Activated naive CD8-positive, alpha-beta T cell treated with anti-CD3 and anti-CD28 coated beads, Interleukin-2, amount 50 U/mL, for 24 hours (primary cell): ENCODE measurements at regions not wholly inside any gene's neighbourhood (a gene's known extent, or its start where the extent isn't known, plus 50 kb on each side); places are given as distances from the start of the nearest gene placed in this dataset.

ENCODE experiments used
- ATAC-seq: fragments of 150-1000 bp; cut with Tn5 transposase; one replicate; pipeline ENCODE4 v1.10.0; 2021
- DNase-seq: peaks from one replicate; pipeline ENCODE4 v3.0.0; 2021
- H3K27ac Mint-ChIP-seq: one replicate; pipeline ENCODE4 v1.8.0; 2021; ENCODE audit warnings: mild to moderate bottlenecking, mixed read lengths
- H3K27me3 Mint-ChIP-seq: one replicate; pipeline ENCODE4 v1.8.0; 2021; ENCODE audit warnings: mixed read lengths
- H3K36me3 Mint-ChIP-seq: one replicate; pipeline ENCODE4 v1.8.0; 2021; ENCODE audit warnings: low read depth, mixed read lengths
- H3K4me1 Mint-ChIP-seq: one replicate; pipeline ENCODE4 v1.8.0; 2021; ENCODE audit warnings: mixed read lengths
- H3K4me3 Mint-ChIP-seq: one replicate; pipeline ENCODE4 v1.8.0; 2021; ENCODE audit warnings: mild to moderate bottlenecking, moderate library complexity, mixed read lengths
- H3K9me3 Mint-ChIP-seq: one replicate; pipeline ENCODE4 v1.8.0; 2021; ENCODE audit warnings: mixed read lengths

- no peaks in the 10 kb centered on the region for H3K27me3 Mint-ChIP-seq
- no peak for ATAC-seq
- no peak for DNase-seq
- H3K4me1 Mint-ChIP-seq: no peaks in the 10 kb centered on the region
- H3K27ac Mint-ChIP-seq: no peak overlapping the region
- no peak overlapping the region for H3K4me3 Mint-ChIP-seq
- peaks cover 4% of the 10 kb centered on the region for H3K9me3 Mint-ChIP-seq
- H3K36me3 Mint-ChIP-seq: no peaks in the 10 kb centered on the region
Observed at GRCh38 chr4:125365731-125366130, 51.0 kb downstream of the FAT4 start.

- DNase-seq (no peak), ATAC-seq (no peak)
- H3K36me3 Mint-ChIP-seq: no peaks in the 10 kb centered on the region
- H3K27ac Mint-ChIP-seq: no peak overlapping the region
- H3K9me3 Mint-ChIP-seq: no peaks in the 10 kb centered on the region
- no peaks in the 10 kb centered on the region for H3K4me1 Mint-ChIP-seq
- no peaks in the 10 kb centered on the region for H3K27me3 Mint-ChIP-seq
- no peak overlapping the region for H3K4me3 Mint-ChIP-seq
Observed at GRCh38 chr4:125368146-125368545, 53.4 kb downstream of the FAT4 start.

- no peaks in the 10 kb centered on the region for H3K9me3 Mint-ChIP-seq
- H3K27ac Mint-ChIP-seq: no peak overlapping the region
- no peak for DNase-seq
- no peak overlapping the region for H3K4me3 Mint-ChIP-seq
- no peaks in the 10 kb centered on the region for H3K4me1 Mint-ChIP-seq
- no peaks in the 10 kb centered on the region for H3K36me3 Mint-ChIP-seq
- H3K27me3 Mint-ChIP-seq: no peaks in the 10 kb centered on the region
- no peak for ATAC-seq
Observed at GRCh38 chr4:125368671-125369081, 53.9 kb downstream of the FAT4 start.

GRCh38 chr4:125369098-125369497 lies 54.3 kb downstream of the FAT4 start:
- no peaks in the 10 kb centered on the region for H3K36me3 Mint-ChIP-seq
- ATAC-seq (no peak), DNase-seq (no peak)
- no peaks in the 10 kb centered on the region for H3K4me1 Mint-ChIP-seq
- no peaks in the 10 kb centered on the region for H3K9me3 Mint-ChIP-seq
- H3K4me3 Mint-ChIP-seq: no peak overlapping the region
- no peak overlapping the region for H3K27ac Mint-ChIP-seq
- no peaks in the 10 kb centered on the region for H3K27me3 Mint-ChIP-seq

- Mint-ChIP-seq H3K4me3 (no peak overlapping the region), H3K36me3 (no peaks in the 10 kb centered on the region), H3K4me1 (no peaks in the 10 kb centered on the region), H3K27ac (no peak overlapping the region), H3K27me3 (no peaks in the 10 kb centered on the region), H3K9me3 (no peaks in the 10 kb centered on the region)
- DNase-seq (no peak), ATAC-seq (no peak)
Observed at GRCh38 chr4:125370478-125370877, 55.7 kb downstream of the FAT4 start.

- no peaks in the 10 kb centered on the region for H3K27me3 Mint-ChIP-seq
- no peak for ATAC-seq
- H3K4me1 Mint-ChIP-seq: no peaks in the 10 kb centered on the region
Observed at GRCh38 chr4:125382995-125383394, 68.2 kb downstream of the FAT4 start.

GRCh38 chr4:125387770-125388169 lies 73.0 kb downstream of the FAT4 start:
- no peak overlapping the region for H3K27ac Mint-ChIP-seq
- no peaks in the 10 kb centered on the region for H3K4me1 Mint-ChIP-seq
- ATAC-seq (no peak), DNase-seq (no peak)
- H3K27me3 Mint-ChIP-seq: no peaks in the 10 kb centered on the region
- H3K9me3 Mint-ChIP-seq: no peaks in the 10 kb centered on the region
- no peak overlapping the region for H3K4me3 Mint-ChIP-seq
- H3K36me3 Mint-ChIP-seq: no peaks in the 10 kb centered on the region

More at GRCh38 chr4:125382995-125383394, 68.2 kb downstream of the FAT4 start:
- H3K4me3 Mint-ChIP-seq: no peak overlapping the region
- no peak for DNase-seq
- no peaks in the 10 kb centered on the region for H3K36me3 Mint-ChIP-seq
- H3K9me3 Mint-ChIP-seq: peaks cover 3% of the 10 kb centered on the region
- H3K27ac Mint-ChIP-seq: no peak overlapping the region

- no peak overlapping the region for H3K4me3 Mint-ChIP-seq
- DNase-seq: no peak
- no peaks in the 10 kb centered on the region for H3K4me1 Mint-ChIP-seq
- no peaks in the 10 kb centered on the region for H3K9me3 Mint-ChIP-seq
- H3K27ac Mint-ChIP-seq: no peak overlapping the region
- no peaks in the 10 kb centered on the region for H3K27me3 Mint-ChIP-seq
- ATAC-seq: no peak
- no peaks in the 10 kb centered on the region for H3K36me3 Mint-ChIP-seq
Observed at GRCh38 chr4:125388613-125389012, 73.9 kb downstream of the FAT4 start.

- H3K27me3 Mint-ChIP-seq: no peaks in the 10 kb centered on the region
- ATAC-seq (no peak), DNase-seq (no peak)
- H3K27ac Mint-ChIP-seq: no peak overlapping the region
- H3K4me1 Mint-ChIP-seq: no peaks in the 10 kb centered on the region
- no peaks in the 10 kb centered on the region for H3K36me3 Mint-ChIP-seq
- no peak overlapping the region for H3K4me3 Mint-ChIP-seq
- H3K9me3 Mint-ChIP-seq: no peaks in the 10 kb centered on the region
Observed at GRCh38 chr4:125389713-125390112, 75.0 kb downstream of the FAT4 start.

- no peak overlapping the region for H3K27ac Mint-ChIP-seq
- no peaks in the 10 kb centered on the region for H3K4me1 Mint-ChIP-seq
- ATAC-seq (no peak), DNase-seq (no peak)
- no peaks in the 10 kb centered on the region for H3K36me3 Mint-ChIP-seq
- no peaks in the 10 kb centered on the region for H3K27me3 Mint-ChIP-seq
- no peak overlapping the region for H3K4me3 Mint-ChIP-seq
- H3K9me3 Mint-ChIP-seq: no peaks in the 10 kb centered on the region
Observed at GRCh38 chr4:125390126-125390525, 75.4 kb downstream of the FAT4 start.

GRCh38 chr4:125390727-125391126 lies 76.0 kb downstream of the FAT4 start:
- Mint-ChIP-seq H3K9me3 (no peaks in the 10 kb centered on the region), H3K4me3 (no peak overlapping the region), H3K27ac (no peak overlapping the region), H3K4me1 (no peaks in the 10 kb centered on the region), H3K27me3 (no peaks in the 10 kb centered on the region), H3K36me3 (no peaks in the 10 kb centered on the region)
- ATAC-seq: no peak
- no peak for DNase-seq

- no peaks in the 10 kb centered on the region for H3K9me3 Mint-ChIP-seq
- no peaks in the 10 kb centered on the region for H3K4me1 Mint-ChIP-seq
- no peaks in the 10 kb centered on the region for H3K36me3 Mint-ChIP-seq
- H3K27me3 Mint-ChIP-seq: no peaks in the 10 kb centered on the region
- DNase-seq: no peak
- ATAC-seq: no peak
- H3K27ac Mint-ChIP-seq: no peak overlapping the region
- H3K4me3 Mint-ChIP-seq: no peak overlapping the region
Observed at GRCh38 chr4:125392694-125393093, 77.9 kb downstream of the FAT4 start.

- ATAC-seq: no peak
- Mint-ChIP-seq H3K36me3 (no peaks in the 10 kb centered on the region), H3K4me3 (no peak overlapping the region), H3K9me3 (no peaks in the 10 kb centered on the region), H3K27me3 (no peaks in the 10 kb centered on the region), H3K4me1 (no peaks in the 10 kb centered on the region), H3K27ac (no peak overlapping the region)
- no peak for DNase-seq
Observed at GRCh38 chr4:125393825-125394224, 79.1 kb downstream of the FAT4 start.

- ATAC-seq: no peak
- Mint-ChIP-seq H3K36me3 (no peaks in the 10 kb centered on the region), H3K27ac (no peak overlapping the region), H3K4me1 (no peaks in the 10 kb centered on the region), H3K4me3 (no peak overlapping the region), H3K27me3 (no peaks in the 10 kb centered on the region), H3K9me3 (peaks cover 3% of the 10 kb centered on the region)
- DNase-seq: no peak
Observed at GRCh38 chr4:125397226-125397625, 82.5 kb downstream of the FAT4 start.

GRCh38 chr4:125398263-125399002 lies 83.7 kb downstream of the FAT4 start:
- Mint-ChIP-seq H3K36me3 (no peaks in the 10 kb centered on the region), H3K9me3 (peaks cover 3% of the 10 kb centered on the region), H3K27ac (no peak overlapping the region), H3K4me1 (no peaks in the 10 kb centered on the region), H3K4me3 (no peak overlapping the region), H3K27me3 (no peaks in the 10 kb centered on the region)
- no peak for ATAC-seq
- DNase-seq: no peak

GRCh38 chr4:125400756-125401155 lies 86.0 kb downstream of the FAT4 start:
- Mint-ChIP-seq H3K9me3 (peaks cover 3% of the 10 kb centered on the region), H3K36me3 (no peaks in the 10 kb centered on the region), H3K4me3 (no peak overlapping the region), H3K27me3 (no peaks in the 10 kb centered on the region), H3K4me1 (no peaks in the 10 kb centered on the region), H3K27ac (no peak overlapping the region)
- ATAC-seq (no peak), DNase-seq (no peak)
